ENCODE measurements at regions not wholly inside any gene's neighbourhood (a gene's known extent, or its start where the extent isn't known, plus 50 kb on each side); places are given as distances from the start of the nearest gene placed in this dataset.

GRCh38 chr4:101419336-101420135 is 72.2 kb upstream of the PPP3CA start:
- no peaks in the 10 kb centered on the region for H3K4me1 ChIP-seq (ENCODE audit: insufficient read depth, low read length)
- in situ Hi-C loops (cut with HindIII; ENCODE audit: extremely low pct_ligation_motif_present, low pct_unique_long_range_greater_than_20kb): no loop called here
- no peak for FAIRE-seq
- no peaks in the 10 kb centered on the region for H3K9me3 ChIP-seq (ENCODE audit: low read length)
- H3K9ac ChIP-seq (ENCODE audit: insufficient read depth, low read depth, low read length): no peak overlapping the region
- no peak overlapping the region for H3K27ac ChIP-seq (ENCODE audit: extremely low read length, insufficient read depth, low read length)
- H2AFZ ChIP-seq (ENCODE audit: low read length): no peak overlapping the region
- WGBS (ENCODE audit: low lambda C conversion rate): 21% methylated on average over 5 of the region's 5 CpGs
- no peak for ATAC-seq
- H3K79me2 ChIP-seq (ENCODE audit: insufficient read depth, low read length): no peaks in the 10 kb centered on the region
- no peak overlapping the region for H3K4me3 ChIP-seq (replicated peaks in 1 of 3; ENCODE audit: insufficient read depth in 1 of 3, low read depth in 2 of 3, low read length in 3 of 3)
- ChIA-PET POLR2A (no interaction called here), CTCF (ENCODE audit: low intra/inter-chr PET ratio, low total read pairs) (no interaction called here)
- H3K27me3 ChIP-seq (ENCODE audit: control insufficient read depth in 1 of 2, insufficient read depth in 2 of 2, low read length in 2 of 2): no peaks in the 10 kb centered on the region; a peak in 1 of 5 replicates
- no peaks in the 10 kb centered on the region for H4K20me1 ChIP-seq (ENCODE audit: insufficient read depth, low read length)
- BruUV-seq (replicated peaks): no TSS peak
- no peaks in the 10 kb centered on the region for H3K36me3 ChIP-seq (replicated peaks in 1 of 2; ENCODE audit: control insufficient read depth in 1 of 2, insufficient read depth in 2 of 2, low read length in 2 of 2)
- DNase-seq (ENCODE audit: low spot score): no peak
- H3K4me2 ChIP-seq (ENCODE audit: low read depth, low read length): no peak overlapping the region
- TF ChIP-seq REPIN1 (CRISPR knock-in tag; IDR thresholded peaks at IDR 0.05; ENCODE audit: borderline replicate concordance, low read depth) (no peak), SOX6 (IDR thresholded peaks at IDR 0.05) (no peak), SOX6 (CRISPR knock-in tag; IDR thresholded peaks at IDR 0.05) (no peak), SRSF4 (IDR thresholded peaks at IDR 0.05; ENCODE audit: low read depth, low read length, poor library complexity, severe bottlenecking) (no peak), ZNF615 (CRISPR knock-in tag; IDR thresholded peaks at IDR 0.05; ENCODE audit: borderline replicate concordance) (no peak), SMAD9 (CRISPR knock-in tag; IDR thresholded peaks at IDR 0.05) (no peak), ETV5 (CRISPR knock-in tag; IDR thresholded peaks at IDR 0.05; ENCODE audit: borderline replicate concordance) (no peak), ZNF788 (CRISPR knock-in tag; IDR thresholded peaks at IDR 0.05; ENCODE audit: borderline replicate concordance) (no peak), IKZF1 (IDR thresholded peaks at IDR 0.05) (no peak), MTF1 (CRISPR knock-in tag; IDR thresholded peaks at IDR 0.05) (no peak), CREM (IDR thresholded peaks at IDR 0.05) (no peak), CREM (CRISPR knock-in tag; IDR thresholded peaks at IDR 0.05) (no peak), ZBTB46 (CRISPR knock-in tag; IDR thresholded peaks at IDR 0.05; ENCODE audit: borderline replicate concordance) (no peak), ZNF235 (CRISPR knock-in tag; IDR thresholded peaks at IDR 0.05; ENCODE audit: borderline replicate concordance) (no peak), ZSCAN31 (CRISPR knock-in tag; IDR thresholded peaks at IDR 0.05; ENCODE audit: low read depth) (no peak), HNRNPH1 (optimal IDR thresholded peaks at IDR 0.05; ENCODE audit: low read depth, low read length) (no peak), XRCC5 (optimal IDR thresholded peaks at IDR 0.05; ENCODE audit: low read length) (no peak)
- TF ChIP-seq, protein P1, sequence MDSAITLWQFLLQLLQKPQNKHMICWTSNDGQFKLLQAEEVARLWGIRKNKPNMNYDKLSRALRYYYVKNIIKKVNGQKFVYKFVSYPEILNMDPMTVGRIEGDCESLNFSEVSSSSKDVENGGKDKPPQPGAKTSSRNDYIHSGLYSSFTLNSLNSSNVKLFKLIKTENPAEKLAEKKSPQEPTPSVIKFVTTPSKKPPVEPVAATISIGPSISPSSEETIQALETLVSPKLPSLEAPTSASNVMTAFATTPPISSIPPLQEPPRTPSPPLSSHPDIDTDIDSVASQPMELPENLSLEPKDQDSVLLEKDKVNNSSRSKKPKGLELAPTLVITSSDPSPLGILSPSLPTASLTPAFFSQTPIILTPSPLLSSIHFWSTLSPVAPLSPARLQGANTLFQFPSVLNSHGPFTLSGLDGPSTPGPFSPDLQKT (CRISPR knock-in tag; IDR thresholded peaks at IDR 0.05; ENCODE audit: borderline replicate concordance): no peak
- TF ChIP-seq, protein P2, sequence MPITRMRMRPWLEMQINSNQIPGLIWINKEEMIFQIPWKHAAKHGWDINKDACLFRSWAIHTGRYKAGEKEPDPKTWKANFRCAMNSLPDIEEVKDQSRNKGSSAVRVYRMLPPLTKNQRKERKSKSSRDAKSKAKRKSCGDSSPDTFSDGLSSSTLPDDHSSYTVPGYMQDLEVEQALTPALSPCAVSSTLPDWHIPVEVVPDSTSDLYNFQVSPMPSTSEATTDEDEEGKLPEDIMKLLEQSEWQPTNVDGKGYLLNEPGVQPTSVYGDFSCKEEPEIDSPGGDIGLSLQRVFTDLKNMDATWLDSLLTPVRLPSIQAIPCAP (CRISPR knock-in tag; IDR thresholded peaks at IDR 0.05; ENCODE audit: low read depth): no peak
- TF ChIP-seq, protein P3, sequence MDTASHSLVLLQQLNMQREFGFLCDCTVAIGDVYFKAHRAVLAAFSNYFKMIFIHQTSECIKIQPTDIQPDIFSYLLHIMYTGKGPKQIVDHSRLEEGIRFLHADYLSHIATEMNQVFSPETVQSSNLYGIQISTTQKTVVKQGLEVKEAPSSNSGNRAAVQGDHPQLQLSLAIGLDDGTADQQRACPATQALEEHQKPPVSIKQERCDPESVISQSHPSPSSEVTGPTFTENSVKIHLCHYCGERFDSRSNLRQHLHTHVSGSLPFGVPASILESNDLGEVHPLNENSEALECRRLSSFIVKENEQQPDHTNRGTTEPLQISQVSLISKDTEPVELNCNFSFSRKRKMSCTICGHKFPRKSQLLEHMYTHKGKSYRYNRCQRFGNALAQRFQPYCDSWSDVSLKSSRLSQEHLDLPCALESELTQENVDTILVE (CRISPR knock-in tag; IDR thresholded peaks at IDR 0.05): no peak
- intact Hi-C loops (cut with micrococcal nuclease; ENCODE audit: unreplicated experiment): no loop called here
